HL-60/S4 treated with retinoic acid at 250 ng/mL for 4 days and 3 days (cell line): ENCODE measurements at regions not wholly inside any gene's neighbourhood (a gene's known extent, or its start where the extent isn't known, plus 50 kb on each side); places are given as distances from the start of the nearest gene placed in this dataset.

Source experiments
- in situ Hi-C: fragments of 300-500 bp; cut with MboI; formaldehyde crosslinking; loops from 2 replicates; pipeline ENCODE4 v1.7.0; 2022; ENCODE audit warnings: low sequenced_read_pairs

DNA sequence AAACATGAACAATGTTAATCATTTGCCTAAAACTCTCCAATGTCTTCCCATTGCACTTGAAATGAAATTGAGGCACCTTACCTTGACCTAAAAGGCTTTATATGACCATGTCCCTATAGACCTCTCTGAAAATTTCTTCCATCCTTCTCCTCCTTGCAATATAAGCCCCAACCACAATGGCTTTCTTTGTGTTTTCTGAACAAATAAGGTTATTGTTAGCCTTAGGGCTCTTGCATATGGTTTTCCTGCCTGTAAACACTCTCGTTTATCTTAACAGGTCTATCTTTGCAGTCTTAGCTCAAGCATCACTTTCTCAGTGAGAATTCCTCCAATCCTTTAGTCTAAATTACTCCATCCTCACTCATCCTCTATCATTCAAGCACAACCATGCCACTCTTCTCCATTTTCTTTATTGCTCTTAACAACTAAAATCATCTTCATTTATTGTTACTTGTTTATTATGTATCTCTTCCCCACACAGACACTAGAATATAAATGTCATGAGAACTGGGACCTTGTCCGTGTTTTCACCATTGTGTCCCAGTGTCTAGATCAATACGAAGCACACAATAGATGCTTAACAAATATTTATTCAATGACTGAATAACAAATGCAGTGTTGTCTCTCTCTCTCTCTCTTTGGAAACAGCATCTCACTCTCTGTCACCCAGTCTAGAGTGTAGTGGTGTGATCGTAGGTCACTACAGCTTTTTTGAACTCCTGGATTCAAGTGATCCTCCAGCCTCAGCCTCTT is 129.3 kb downstream of the RDH14 start:
- in situ Hi-C loops = no loop called here

DNA sequence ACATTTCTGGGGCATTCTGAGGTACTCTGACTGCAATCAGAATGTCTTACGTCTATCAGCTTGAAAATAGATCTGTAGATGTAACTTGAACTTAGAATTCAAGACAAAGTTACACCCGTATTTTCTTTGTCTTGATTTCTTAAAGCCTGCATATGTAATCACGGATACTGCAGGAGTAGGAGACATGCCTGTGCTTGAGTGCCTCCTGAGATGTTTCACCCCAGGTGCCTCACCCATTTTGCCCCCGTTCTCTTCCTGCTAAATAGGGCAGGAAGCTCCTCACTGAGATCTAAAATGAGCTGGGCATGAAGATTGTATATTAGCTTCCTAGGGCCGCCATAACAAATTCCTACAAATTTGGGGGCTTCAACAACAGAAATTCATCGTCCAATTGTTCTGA is 131.9 kb downstream of the RDH14 start:
- in situ Hi-C loops = no loop called here

DNA sequence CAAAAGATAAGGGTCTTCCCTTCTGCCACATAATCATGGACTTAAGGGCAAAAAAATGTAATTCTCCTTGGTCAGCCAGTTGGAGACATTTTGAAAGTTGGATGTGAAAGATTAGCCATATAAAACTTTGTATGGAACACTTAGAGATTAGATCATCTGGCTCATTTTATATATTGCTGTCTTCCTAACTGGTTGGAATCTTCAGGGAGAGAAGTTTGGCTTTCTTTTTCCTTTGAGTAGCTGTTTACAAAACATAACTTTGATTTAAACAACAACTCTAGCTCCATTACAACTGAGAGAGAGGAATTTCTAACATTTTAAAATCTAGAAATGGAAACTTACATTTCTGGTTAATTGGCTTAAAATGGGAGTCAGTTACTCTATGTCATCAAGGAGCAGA is 132.7 kb downstream of the RDH14 start:
- in situ Hi-C loops = no loop called here

DNA sequence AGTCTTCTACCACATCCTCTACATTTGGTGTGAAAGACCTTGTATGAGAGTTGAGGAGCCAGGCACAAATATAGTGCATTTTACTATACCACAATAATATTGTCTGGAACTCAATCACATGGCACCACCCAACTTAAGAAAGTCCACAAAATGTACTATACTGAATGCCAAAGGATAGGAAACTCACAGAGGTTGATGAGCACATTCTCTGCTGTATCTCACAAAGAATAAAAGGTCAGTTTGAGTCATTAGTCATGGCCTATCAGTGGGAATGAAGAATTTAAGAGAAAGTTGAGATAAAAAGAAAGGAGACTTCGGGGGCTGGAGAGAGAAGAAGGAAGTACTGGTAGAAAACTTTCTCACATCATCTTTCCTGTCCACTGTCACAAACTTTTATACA is 134.3 kb downstream of the RDH14 start:
- in situ Hi-C loops = no loop called here

DNA sequence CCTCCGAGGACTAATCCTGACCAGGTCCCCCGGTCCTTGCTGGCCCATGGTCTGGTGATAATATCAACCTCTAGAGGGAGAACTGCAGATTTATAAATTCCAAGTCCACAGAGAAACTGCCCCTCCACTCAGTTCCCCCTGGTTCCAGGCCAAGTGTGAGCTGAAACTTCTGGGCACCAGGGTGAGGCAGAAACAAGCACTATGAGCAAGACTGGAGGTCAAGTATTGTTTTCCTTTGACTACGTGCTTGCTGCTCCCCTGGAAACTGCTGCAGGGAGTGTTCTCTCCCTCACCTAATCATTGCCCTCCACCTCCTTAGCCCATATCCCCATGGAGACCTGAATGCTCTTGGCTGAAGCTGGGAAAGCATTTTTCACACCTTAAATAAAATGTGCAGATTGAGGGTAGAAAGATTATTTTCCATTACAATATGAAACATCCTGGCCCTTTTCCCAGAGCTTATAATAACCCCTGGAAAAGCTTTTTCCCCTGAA is 135.2 kb downstream of the RDH14 start:
- in situ Hi-C loops = no loop called here

DNA sequence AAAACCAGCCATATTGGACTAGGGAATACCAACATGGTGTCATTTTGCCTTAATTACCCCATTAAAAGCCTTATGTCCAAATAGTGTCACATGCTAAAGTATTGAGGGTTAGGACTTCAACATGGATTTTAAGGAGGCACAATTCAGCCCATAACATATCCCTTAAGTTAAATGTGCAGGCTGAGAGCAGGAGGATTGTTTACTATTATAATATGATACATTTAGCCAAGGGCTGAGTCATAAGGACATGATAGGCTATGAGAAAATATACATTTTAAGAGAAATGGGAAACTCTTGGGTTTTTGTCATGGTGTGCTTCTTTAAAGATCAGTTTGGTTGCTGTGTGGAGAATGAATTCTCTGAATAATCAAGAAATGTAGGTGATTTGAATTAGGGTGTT is 136.8 kb downstream of the RDH14 start:
- in situ Hi-C loops = no loop called here

DNA sequence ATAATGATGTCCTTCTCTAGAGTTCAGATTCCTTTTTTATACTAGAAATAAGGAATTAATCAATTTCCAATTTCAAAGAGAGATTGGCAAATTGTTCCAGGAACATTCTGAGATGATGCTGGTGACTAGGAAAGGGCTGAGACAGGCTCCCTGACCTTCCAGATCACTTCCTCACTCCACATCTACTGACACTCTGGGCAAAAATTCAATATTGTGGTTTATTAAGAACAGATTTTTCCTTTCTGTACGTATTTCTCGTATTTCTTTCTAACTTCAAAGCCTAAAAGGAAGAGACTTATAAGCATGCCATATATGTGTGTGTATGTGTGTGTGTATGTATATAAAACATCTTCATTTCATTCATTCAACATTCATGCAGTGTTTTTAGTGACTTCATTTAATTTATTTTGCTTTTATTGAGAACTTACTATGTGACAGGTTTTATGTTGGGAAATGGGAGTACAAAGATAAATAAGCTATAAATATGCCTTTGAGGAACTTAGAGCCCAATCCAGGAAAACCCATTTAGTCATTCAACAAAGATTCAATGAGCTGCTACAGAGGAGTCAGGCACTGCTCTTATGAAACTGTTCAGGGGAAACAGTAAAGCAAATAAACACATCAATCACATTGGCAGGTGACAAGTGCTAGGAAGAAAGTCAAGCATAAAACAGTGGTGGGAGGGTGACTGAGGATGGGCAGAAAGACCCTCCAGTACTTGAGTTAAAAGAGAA is 137.9 kb downstream of the RDH14 start:
- in situ Hi-C loops = no loop called here

DNA sequence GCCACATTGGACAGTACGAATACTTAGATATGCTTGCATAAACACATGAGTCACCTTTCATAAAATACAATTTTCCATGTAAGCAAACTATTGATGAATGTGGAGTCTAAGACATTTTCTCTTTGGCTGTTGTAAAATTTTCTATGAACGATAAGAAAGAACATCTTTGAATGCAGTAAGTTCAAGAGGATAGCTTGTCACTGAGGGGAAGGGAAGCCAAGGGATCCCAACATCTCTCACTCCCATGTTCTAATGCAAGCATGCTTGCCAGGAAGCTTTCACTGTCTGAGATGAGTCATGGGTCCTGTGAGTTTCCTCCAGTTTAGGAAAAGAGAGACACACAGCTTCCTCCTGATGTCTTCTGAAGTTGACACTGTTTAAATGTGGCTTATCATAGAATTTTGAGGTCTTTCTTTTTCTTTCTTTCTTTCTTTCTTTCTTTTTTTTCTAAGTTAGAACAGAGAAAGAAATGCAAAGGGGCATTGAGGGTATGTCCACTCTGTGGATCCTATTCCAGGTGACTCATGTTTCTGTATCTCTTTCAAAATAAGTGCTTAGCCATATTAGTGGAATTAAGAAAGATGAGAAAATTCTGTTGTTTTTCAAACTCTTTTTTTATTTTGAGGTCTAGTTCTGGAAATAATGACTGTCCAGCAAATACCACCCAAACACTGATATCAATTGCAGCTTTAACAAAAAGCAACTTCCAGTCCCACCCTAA is 146.6 kb downstream of the RDH14 start:
- in situ Hi-C loops = no loop called here

DNA sequence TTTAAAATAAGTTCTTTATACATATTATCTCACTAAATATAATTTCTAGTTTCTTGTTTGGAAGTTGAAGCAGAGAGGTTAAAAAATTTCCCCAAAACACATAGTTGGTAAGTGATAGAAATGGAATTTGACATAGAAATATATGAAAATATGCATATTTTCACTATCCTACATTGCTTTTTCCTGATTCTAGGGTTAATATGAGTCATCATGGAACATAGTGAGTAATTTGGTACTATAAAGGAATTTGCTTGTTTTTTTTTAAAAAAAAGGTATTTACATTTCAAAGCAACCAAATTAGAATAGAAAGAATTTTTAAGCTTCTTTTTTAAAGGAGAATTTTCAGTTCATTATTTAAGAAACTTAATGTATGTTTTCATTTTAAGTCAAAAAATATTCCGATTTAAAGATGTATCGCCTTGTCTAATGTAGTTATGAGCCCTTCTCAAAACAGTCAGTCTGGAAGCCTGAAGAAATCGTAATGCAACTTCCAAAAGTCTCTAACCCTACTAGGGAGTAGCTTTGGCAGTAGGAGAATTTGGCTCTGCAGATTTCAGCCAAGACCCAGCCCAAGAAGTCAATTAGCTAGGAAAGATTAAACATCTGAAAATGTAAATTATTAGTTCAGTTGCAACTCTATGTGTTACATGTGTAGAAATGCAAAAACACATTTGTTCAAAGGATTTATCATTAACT is 147.3 kb downstream of the RDH14 start:
- in situ Hi-C loops = no loop called here

DNA sequence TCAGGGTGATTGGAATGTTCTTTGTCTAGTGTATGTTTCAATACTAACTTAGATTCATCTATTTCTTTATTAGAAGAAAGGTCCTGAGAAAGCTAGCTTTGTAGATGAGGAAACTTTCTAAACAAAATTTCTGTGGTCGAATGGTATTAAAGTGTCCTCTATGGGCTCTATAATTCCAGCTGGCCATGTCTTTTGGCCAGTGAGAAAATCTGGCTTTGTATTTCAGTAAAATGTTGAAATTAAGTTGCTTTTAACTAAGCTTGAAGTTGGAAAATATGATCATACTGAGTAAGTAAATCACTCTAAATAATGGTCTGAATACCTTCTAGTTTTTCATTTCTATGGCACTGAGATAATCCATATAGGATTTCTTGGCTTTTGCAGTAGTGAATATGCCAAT is 148.8 kb downstream of the RDH14 start:
- in situ Hi-C loops = no loop called here

DNA sequence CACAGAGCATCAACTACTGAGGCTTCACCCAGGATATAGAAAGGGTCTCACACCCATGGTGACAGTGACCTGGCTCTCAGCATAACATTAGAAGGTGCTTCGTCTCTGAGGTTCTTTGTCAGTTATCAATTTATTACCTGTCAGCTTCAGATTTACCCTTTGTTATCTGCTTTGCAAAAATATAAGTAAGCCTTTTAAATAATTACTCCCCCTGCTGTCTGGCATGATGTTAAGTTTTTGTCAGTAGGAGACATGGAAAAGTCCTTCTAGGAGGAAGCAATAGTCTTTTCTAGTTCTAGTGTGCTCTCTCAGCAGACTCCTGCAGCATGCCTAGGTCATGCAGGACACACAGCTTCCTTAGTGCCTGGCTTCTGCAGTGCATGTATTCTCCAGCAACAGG is 149.9 kb downstream of the RDH14 start:
- in situ Hi-C loops = no loop called here

DNA sequence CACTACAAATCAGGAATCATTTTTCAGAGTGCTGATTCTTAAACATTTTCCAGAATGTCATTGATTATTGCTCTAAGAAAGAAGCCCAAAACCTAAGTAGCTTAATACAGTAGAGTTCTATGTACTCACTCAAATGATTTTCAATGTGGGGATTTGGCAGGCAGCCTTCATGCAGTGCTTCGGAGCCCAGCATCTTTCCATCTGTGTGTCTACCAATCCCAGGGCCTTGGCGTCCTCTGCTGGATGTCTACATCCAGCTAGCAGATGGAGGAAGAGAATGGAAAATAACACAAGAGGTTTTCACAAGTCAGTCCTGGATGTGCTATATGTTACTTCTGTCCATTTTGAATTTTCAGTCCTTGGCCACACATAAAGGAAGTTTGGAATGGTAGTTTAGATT is 151.8 kb downstream of the RDH14 start:
- in situ Hi-C loops = no loop called here

DNA sequence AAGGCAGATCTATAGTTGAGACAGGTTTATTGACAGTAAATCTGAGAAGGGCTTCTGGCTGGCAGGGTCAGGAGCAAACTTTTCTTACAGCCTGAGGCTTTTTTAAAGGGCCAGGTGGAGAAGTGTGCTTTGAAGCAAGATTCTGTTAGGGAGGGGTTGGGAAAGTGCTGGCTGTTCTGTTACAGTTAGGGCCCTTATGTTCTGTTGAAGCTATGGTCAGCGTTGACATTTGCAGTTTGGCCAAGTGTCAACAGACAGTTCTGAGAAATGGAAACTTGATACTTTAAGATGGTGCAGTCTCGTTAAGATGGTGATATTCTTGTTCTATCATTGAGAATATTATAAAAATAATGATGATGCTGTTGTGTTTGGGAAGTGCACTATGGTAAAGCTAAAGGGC is 154.2 kb downstream of the RDH14 start:
- in situ Hi-C loops = no loop called here

DNA sequence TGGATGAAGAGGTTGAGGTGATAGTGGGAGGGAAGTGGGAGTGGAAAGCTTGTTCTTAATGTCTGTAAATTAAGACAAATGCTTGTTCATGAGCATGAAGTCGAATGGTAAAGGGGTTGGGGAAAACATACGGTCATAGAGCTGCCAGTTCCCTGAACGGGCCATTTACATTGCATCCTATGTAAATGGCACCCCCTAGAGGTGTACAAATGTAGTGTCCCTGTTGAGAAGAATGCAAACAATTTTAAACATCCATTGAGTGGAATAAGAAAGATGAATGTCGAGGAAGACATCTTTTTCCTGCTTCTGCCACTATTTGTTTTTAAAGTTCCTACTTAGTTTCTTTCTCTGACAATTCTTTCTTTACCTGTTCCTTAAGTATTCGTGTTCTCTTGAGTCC is 155.7 kb downstream of the RDH14 start:
- in situ Hi-C loops = no loop called here

DNA sequence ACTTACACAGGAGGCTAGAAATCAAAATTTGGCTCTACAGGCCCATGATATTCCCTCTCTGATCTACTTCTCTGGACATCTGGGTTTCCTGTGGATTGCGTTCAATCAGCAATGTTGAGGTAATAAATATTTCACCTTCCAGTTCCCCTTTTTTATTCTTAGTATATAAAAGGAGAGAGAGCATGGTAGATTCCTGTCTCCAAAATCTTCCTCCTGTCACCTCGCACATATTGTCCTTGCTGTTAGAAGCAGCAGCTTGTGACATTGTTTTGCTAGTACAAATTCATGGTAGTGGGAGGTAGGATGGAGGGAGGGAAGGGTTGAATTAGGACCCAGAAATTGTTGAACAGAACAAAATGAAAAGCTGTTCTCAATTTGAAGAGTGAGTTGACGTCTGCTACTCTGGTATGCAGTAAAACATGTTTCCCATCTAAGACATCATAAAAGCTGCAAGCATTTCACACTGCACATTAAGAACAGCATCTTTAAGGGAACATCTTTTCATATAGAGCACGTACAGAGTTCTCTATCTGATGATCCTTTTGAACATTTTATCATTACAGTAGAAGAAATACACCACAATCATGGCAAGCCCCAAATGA is 156.4 kb downstream of the RDH14 start:
- in situ Hi-C loops = no loop called here

DNA sequence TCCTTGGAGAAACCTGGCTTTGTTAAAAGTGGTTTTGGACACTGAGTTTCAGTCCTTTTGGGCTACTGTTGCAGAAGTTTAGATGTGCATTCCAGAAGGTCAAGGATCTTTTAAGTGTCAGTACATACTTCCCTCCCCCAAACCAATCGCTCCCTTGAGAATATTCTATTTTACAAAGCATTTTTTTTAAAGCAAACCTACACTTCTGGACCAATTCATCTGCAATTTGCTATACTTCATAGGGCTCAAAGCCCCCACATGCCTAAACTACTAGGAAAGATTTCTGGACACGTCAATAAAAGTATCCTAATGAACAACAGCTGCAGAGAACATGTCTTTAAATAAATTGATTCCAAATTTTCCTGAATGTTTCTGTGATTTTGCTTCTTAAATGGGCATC is 157.6 kb downstream of the RDH14 start:
- in situ Hi-C loops = no loop called here

DNA sequence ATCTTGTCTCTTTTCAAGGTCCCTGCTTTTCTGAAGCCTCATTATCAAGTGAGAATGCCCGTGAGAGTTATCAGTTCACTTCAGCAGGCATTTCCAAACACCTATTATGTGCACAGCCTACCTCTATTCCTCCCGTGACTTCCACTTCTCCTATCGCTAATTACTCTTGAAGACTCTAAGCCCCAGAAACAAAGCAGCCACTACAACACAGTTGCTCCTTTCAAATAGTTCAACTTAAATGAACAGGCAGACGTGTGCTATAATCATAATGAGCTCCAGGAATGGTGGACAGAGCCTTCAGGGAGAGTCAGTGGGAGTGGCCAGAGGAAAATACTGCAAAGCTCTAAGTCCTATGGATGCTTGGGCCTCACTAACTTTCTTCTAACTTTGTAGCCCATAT is 159.0 kb downstream of the RDH14 start:
- in situ Hi-C loops = no loop called here

DNA sequence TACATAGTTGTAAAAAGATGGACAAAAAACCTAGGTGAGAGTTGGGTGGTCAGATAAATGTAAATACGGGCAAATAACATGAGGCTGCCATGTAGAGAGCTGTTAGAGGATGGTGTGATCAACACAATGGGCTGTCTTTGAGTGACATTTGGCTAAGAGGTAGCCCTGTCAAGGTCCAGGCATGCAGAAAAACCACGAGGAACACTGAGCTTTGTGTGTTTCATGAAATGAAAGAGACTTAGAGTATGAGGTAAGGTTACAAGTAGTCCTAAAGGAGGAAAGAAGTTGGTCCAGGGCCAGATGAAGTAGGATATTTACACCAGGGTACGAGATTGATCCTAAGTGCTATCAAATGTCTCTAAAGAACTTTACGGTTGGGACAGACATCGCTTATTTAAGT is 160.9 kb downstream of the RDH14 start:
- in situ Hi-C loops = no loop called here

DNA sequence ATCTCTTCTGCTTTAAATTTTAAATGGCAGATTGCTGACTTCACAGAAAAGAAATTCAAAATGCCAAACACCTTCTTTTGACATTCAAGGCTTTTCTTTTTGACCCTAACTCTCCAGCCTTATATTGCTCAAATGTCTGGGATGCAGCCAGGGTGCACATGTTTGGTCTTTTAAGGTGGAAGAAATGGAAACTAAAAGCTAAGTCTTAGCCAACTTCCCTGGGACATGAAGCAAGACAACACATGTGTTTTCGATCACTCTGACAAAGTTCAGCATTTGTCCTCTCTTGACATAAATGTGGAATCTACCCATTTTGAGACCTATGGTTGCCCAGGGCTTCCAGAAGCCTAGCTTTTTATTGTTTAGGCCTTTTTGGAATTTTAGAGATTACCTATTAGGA is 161.6 kb downstream of the RDH14 start:
- in situ Hi-C loops = no loop called here

DNA sequence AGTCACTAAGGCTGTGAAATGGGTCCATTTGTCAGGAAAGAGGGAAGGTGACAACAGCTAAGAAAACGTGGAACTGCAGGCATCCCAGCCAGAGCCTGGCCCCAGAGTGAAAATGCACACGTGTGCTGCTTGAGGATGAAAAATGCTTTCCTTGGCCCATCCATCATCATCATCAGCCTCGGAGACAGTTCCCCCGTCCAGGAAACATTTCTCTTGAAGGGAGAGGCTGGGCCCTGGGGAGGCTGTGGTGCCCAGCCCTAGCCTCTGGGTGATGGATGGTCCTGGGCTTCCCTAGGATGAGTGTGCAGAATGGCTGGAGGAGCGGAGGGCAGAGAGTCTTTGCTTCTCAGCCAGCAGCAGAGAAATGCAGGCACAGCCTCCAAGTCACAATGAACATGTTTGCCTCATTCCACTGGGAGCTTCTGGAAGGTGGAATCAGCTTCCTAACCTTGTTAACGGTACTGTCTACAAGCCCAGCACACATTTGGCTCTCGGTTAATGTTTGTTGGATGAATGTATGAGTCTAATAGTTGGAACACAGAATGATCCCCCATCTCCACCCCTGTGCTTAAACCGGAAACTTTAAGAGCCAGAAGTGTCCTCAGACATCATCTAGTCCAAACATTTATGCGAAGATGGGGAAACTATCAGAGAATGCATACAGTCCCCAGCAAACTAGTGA is 164.0 kb downstream of the RDH14 start:
- in situ Hi-C loops = no loop called here
